Sigmoid colon (tissue), 4 donors: ENCODE measurements at regions not wholly inside any gene's neighbourhood (a gene's known extent, or its start where the extent isn't known, plus 50 kb on each side); places are given as distances from the start of the nearest gene placed in this dataset.

ENCODE experiments used
- EP300 ChIP-seq, 4 donors: sonication (generic); formaldehyde crosslinking; IDR thresholded peaks; one replicate each; pipeline ENCODE4 v1.6.1; 2017; ENCODE audit warnings: antibody characterized with exemption in 4 of 4
- POLR2A ChIP-seq, 2 donors: fragments of 450-650 bp; IDR thresholded peaks; one replicate each; pipeline ENCODE4 v1.6.1; 2016; ENCODE audit warnings: antibody characterized with exemption in 2 of 2, mild to moderate bottlenecking in 2 of 2, moderate library complexity in 2 of 2
- POLR2AphosphoS5 ChIP-seq, 4 donors: sonication (generic); formaldehyde crosslinking; IDR thresholded peaks; one replicate each; pipeline ENCODE4 v1.6.1; 2017; ENCODE audit warnings: antibody characterized with exemption in 4 of 4
- TF ChIP-seq, protein P1 (sequence below), 4 experiments: fragments of 450-650 bp in 3 of 4; fragments of 200-600 bp in 1 of 4; IDR thresholded peaks; one replicate each; pipeline ENCODE4 v1.5.1; 2016 to 2019; ENCODE audit warnings: antibody characterized with exemption in 4 of 4, mild to moderate bottlenecking in 3 of 4, moderate library complexity in 2 of 4

GRCh38 chr10:130254662-130255061 is 118.5 kb downstream of the GLRX3 start:
- TF ChIP-seq, protein P1, sequence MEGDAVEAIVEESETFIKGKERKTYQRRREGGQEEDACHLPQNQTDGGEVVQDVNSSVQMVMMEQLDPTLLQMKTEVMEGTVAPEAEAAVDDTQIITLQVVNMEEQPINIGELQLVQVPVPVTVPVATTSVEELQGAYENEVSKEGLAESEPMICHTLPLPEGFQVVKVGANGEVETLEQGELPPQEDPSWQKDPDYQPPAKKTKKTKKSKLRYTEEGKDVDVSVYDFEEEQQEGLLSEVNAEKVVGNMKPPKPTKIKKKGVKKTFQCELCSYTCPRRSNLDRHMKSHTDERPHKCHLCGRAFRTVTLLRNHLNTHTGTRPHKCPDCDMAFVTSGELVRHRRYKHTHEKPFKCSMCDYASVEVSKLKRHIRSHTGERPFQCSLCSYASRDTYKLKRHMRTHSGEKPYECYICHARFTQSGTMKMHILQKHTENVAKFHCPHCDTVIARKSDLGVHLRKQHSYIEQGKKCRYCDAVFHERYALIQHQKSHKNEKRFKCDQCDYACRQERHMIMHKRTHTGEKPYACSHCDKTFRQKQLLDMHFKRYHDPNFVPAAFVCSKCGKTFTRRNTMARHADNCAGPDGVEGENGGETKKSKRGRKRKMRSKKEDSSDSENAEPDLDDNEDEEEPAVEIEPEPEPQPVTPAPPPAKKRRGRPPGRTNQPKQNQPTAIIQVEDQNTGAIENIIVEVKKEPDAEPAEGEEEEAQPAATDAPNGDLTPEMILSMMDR (IDR thresholded peaks at IDR 0.05) = no peak
- TF ChIP-seq POLR2AphosphoS5 (IDR thresholded peaks at IDR 0.05) = no peak
- TF ChIP-seq POLR2A (IDR thresholded peaks at IDR 0.05) = no peak
- TF ChIP-seq EP300 (IDR thresholded peaks at IDR 0.05) = no peak
